ENCODE measurements at regions not wholly inside any gene's neighbourhood (a gene's known extent, or its start where the extent isn't known, plus 50 kb on each side); places are given as distances from the start of the nearest gene placed in this dataset.

DNA sequence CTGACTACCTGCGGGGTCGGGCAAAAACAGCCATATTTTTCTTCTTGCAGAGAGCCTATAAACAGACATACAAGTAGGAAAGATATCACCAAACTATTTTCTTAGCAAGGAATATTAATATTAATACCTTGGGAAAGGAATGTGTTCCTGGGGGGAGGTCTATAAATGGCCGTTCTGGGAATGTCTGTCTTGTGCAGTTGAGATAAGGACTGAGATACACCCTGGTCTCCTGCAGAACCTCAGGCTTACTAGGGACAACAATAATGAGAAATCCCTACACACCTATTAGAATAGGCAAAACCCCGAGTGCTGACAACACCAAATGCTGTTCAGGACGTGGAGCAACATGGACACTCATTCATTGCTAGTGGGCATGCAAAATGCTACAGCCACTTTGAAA is 297.2 kb downstream of the DRD1 start:
- Histone ChIP-seq H3K27me3 (ENCODE audit: insufficient read depth, low read length, poor library complexity, severe bottlenecking) (no peaks in the 10 kb centered on the region), H3K9ac (ENCODE audit: low read depth, low read length, poor library complexity, severe bottlenecking) (no peak overlapping the region), H3K36me3 (ENCODE audit: insufficient read depth, low read length) (no peaks in the 10 kb centered on the region), H3K79me2 (ENCODE audit: insufficient read depth, low read length) (no peaks in the 10 kb centered on the region), H3K4me3 (ENCODE audit: low read length, poor library complexity, severe bottlenecking) (no peak overlapping the region), H3K9me3 (ENCODE audit: insufficient read depth, low read depth, low read length) (no peaks in the 10 kb centered on the region), H4K20me1 (ENCODE audit: insufficient read depth, low read length, poor library complexity, severe bottlenecking) (no peaks in the 10 kb centered on the region), H3K9me2 (replicated peaks; ENCODE audit: low read depth, low read length) (no peaks in the 10 kb centered on the region), H3K4me2 (ENCODE audit: low read depth, low read length, poor library complexity, severe bottlenecking) (no peak overlapping the region), H3K4me1 (ENCODE audit: insufficient read depth, low read length, poor library complexity, severe bottlenecking) (no peaks in the 10 kb centered on the region), H3F3A (ENCODE audit: low read depth) (no peaks in the 10 kb centered on the region), H2AFZ (ENCODE audit: low read length) (no peak overlapping the region)
- TF ChIP-seq, protein P1, sequence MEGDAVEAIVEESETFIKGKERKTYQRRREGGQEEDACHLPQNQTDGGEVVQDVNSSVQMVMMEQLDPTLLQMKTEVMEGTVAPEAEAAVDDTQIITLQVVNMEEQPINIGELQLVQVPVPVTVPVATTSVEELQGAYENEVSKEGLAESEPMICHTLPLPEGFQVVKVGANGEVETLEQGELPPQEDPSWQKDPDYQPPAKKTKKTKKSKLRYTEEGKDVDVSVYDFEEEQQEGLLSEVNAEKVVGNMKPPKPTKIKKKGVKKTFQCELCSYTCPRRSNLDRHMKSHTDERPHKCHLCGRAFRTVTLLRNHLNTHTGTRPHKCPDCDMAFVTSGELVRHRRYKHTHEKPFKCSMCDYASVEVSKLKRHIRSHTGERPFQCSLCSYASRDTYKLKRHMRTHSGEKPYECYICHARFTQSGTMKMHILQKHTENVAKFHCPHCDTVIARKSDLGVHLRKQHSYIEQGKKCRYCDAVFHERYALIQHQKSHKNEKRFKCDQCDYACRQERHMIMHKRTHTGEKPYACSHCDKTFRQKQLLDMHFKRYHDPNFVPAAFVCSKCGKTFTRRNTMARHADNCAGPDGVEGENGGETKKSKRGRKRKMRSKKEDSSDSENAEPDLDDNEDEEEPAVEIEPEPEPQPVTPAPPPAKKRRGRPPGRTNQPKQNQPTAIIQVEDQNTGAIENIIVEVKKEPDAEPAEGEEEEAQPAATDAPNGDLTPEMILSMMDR (conservative IDR thresholded peaks at IDR 0.05; ENCODE audit: low read length), result no peak
- no peak for TF ChIP-seq EZH2phosphoT487 (IDR thresholded peaks at IDR 0.05; ENCODE audit: borderline replicate concordance)

- Histone ChIP-seq H3K4me2 (ENCODE audit: low read depth, low read length, poor library complexity, severe bottlenecking) (no peak overlapping the region), H3F3A (ENCODE audit: low read depth) (no peaks in the 10 kb centered on the region)
- TF ChIP-seq, protein P1 (conservative IDR thresholded peaks at IDR 0.05; ENCODE audit: low read length), result no peak
- no peak for TF ChIP-seq EZH2phosphoT487 (IDR thresholded peaks at IDR 0.05; ENCODE audit: borderline replicate concordance)
These were observed 302.6 kb downstream of the DRD1 start for GRCh38 chr5:175141421-175141820.

DNA sequence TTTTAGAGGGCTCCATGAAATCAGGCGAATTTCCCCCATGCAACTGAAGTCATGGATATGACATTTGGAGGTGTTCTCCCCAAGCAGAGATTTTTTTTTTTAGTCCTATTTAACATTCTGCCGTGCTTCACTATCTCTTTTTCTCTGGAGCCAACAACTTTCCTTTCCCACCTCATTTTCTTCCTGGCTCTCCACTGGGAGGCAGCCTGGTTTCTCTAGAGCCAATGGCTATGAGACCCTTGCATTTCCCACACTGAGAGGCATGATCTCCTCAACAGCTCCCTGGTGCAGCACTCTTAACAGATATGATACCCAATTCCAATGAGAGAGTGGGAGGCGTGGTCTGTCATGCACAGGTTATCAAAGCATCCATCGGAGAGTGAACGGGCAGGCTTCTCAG is 310.8 kb downstream of the DRD1 start:
- no peaks in the 10 kb centered on the region for H3K4me1 ChIP-seq (ENCODE audit: insufficient read depth, low read length, poor library complexity, severe bottlenecking)
- no peaks in the 10 kb centered on the region for H3K27me3 ChIP-seq (ENCODE audit: insufficient read depth, low read length, poor library complexity, severe bottlenecking)
- H3K9me3 ChIP-seq (ENCODE audit: insufficient read depth, low read depth, low read length), result no peaks in the 10 kb centered on the region
- no peaks in the 10 kb centered on the region for H3F3A ChIP-seq (ENCODE audit: low read depth)
- no peaks in the 10 kb centered on the region for H3K36me3 ChIP-seq (ENCODE audit: insufficient read depth, low read length)
- no peaks in the 10 kb centered on the region for H4K20me1 ChIP-seq (ENCODE audit: insufficient read depth, low read length, poor library complexity, severe bottlenecking)
- no peaks in the 10 kb centered on the region for H3K9me2 ChIP-seq (replicated peaks; ENCODE audit: low read depth, low read length)
- no peak overlapping the region for H3K9ac ChIP-seq (ENCODE audit: low read depth, low read length, poor library complexity, severe bottlenecking)
- no peaks in the 10 kb centered on the region for H3K79me2 ChIP-seq (ENCODE audit: insufficient read depth, low read length)
- no peak overlapping the region for H3K4me3 ChIP-seq (ENCODE audit: low read length, poor library complexity, severe bottlenecking)
- TF ChIP-seq, protein P1 (conservative IDR thresholded peaks at IDR 0.05; ENCODE audit: low read length), result no peak
- TF ChIP-seq EZH2phosphoT487 (IDR thresholded peaks at IDR 0.05; ENCODE audit: borderline replicate concordance), result no peak
- H3K4me2 ChIP-seq (ENCODE audit: low read depth, low read length, poor library complexity, severe bottlenecking), result no peak overlapping the region
- no peak overlapping the region for H2AFZ ChIP-seq (ENCODE audit: low read length)

More at GRCh38 chr5:175141421-175141820, 302.6 kb downstream of the DRD1 start:
- Histone ChIP-seq H3K79me2 (ENCODE audit: insufficient read depth, low read length) (no peaks in the 10 kb centered on the region), H3K27me3 (ENCODE audit: insufficient read depth, low read length, poor library complexity, severe bottlenecking) (no peaks in the 10 kb centered on the region), H3K9ac (ENCODE audit: low read depth, low read length, poor library complexity, severe bottlenecking) (no peak overlapping the region), H3K4me3 (ENCODE audit: low read length, poor library complexity, severe bottlenecking) (no peak overlapping the region), H2AFZ (ENCODE audit: low read length) (no peak overlapping the region), H3K4me1 (ENCODE audit: insufficient read depth, low read length, poor library complexity, severe bottlenecking) (no peaks in the 10 kb centered on the region), H4K20me1 (ENCODE audit: insufficient read depth, low read length, poor library complexity, severe bottlenecking) (no peaks in the 10 kb centered on the region), H3K36me3 (ENCODE audit: insufficient read depth, low read length) (no peaks in the 10 kb centered on the region), H3K9me2 (replicated peaks; ENCODE audit: low read depth, low read length) (no peaks in the 10 kb centered on the region), H3K9me3 (ENCODE audit: insufficient read depth, low read depth, low read length) (no peaks in the 10 kb centered on the region)
